ENCODE measurements at regions not wholly inside any gene's neighbourhood (a gene's known extent, or its start where the extent isn't known, plus 50 kb on each side); places are given as distances from the start of the nearest gene placed in this dataset.

GRCh38 chr12:85642288-85642687 is 193.9 kb downstream of the RASSF9 start:
- FAIRE-seq: no peak

DNA sequence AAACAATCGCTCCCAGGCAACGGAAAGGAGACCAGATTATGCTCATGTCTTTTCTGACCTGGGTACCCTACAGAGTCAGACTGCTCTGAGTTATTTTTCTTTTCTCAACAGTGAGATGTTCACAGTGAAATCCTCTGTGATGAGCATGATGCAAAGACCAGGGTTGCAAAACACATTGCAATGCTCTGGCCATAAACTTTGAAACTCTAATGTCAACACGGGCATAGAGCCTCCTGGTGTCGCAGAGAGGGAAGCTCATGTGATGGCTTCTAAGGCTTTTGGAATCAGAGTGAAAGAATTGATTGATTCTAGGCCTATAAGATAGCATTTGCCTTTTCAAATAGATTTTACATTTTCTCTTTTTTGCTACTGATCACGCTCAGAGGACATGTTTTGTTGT is 193.4 kb downstream of the RASSF9 start:
- no peak for FAIRE-seq

DNA sequence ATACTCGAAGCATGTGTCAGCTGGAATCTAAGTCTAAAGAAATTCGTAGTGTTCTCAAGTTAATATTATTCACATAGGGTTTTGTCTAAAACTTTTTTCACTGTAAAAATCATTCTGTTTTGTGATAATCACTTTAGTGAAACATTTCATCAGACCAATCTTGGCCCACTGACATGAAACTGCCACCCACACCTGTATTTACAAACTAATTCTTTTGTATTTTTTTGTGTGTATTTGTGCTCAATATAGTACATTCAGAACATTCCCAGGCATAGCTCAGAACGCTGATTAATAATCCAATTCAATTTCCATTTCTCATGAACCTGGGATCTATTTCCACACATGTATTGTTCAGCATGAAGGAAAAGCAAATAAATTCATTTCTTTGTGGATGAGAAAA is 191.7 kb downstream of the RASSF9 start:
- FAIRE-seq: no peak

GRCh38 chr12:85653731-85654455 is 182.3 kb downstream of the RASSF9 start:
- FAIRE-seq: no peak

DNA sequence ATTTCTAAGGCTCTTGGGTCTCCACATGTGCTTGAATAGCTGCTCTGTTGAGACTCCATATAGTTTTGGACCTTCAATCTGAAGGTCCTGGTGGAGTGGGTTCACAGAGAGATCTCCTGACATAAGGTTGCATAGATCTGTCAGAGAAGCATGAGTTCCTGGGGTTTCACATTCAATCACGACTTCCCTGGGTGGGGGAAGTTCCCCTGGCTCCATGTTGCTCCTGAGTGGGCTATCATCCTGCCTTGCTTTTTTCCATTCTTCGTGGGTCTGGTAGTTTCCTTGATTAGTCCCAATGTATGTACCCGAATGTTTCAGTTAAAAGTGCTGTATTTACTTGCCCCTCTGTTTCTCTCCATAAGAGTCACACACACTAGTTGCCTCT is 181.8 kb downstream of the RASSF9 start:
- no peak for FAIRE-seq

- FAIRE-seq: no peak
These were observed 179.6 kb downstream of the RASSF9 start for GRCh38 chr12:85656561-85656960.

GRCh38 chr12:85657251-85657650 is 179.0 kb downstream of the RASSF9 start:
- no peak for FAIRE-seq

- FAIRE-seq: no peak
These were observed 178.2 kb downstream of the RASSF9 start for GRCh38 chr12:85657836-85658630.

DNA sequence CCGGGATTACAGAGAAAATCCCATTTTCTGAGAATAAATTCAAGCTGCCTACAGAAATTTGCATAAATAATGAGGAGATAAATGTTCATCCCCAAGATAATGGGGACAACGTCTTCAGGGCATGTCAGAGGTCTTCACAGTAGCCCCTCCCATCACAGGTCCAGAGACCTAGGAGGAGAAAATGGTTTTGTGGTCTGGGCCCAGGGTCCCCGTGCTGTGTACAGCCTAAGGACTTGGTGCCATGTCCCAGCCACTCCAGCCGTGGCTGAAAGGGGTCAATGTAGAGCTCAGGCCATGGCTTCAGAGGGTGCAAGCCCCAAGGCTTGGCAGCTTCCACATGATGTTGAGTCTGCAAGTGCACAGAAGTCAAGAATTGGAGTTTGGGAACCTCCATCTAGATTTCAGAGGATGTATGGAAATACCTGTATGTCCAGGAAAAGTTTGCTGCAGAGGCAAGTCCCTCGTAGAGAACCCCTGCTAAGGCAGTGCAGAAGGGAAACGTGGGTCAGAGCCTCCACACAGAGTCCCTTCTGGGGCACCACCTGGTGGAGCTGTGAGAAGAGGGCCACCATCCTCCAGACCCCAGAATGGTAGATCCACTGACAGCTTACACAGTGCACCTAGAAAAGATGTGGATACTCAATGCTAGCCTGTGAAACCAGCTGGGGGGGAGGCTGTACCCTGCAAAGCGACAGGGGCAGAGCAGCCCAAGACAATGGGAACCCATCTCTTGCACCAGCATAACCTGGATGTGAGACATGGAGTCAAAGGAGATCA is 176.3 kb downstream of the RASSF9 start:
- no peak for FAIRE-seq

DNA sequence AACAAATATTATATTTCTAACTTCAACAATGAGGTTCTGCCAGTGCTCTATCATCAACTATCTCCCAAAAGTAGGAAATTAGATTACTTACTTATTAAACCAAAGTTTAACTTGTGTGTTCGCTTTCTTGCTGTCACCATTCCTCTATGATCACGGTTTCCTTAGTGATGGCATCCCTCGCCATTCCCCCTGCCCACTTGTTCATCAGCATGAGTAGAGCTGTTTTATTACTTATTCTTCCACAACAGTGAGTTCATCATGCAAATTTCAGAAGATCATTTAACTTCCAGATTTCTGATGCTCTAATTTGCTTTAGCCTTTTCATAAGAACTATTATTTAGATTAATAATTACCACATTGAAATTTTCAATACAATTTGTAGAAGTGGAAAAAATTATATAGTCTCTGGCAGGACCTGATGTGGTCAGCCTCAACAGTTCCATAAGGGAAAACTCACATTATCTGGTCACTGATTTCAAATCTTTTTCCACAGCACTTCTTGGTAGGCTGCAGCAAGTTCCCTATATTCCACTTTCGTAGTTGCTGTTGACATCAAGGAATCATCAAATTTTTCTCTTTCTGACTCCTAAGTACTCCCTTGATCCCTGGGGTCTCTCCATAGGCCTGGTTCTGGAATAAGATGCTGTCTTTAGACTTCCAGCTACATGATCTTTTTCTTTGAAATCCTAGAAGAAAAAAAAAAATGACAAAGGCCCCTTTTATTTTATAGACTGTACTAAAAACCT is 174.6 kb downstream of the RASSF9 start:
- no peak for FAIRE-seq

DNA sequence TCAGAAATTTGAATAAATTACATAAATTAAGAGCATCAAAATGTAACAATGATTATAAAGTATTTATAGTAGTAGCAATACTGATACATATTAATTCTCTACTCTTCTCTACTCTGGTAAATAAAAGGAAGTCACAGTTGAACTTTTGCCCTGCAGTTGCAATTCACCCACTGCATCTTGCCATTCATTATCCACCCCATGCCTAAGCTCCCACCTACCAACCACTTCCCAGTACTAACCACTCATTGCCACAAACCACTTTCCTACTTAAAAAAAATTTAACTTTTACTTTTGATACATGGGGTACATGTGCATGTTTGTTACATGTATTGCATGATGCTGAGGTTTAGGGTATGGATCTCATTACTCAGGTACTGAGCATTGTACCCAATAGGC is 174.0 kb downstream of the RASSF9 start:
- FAIRE-seq: no peak

GRCh38 chr12:85663631-85664030 is 172.6 kb downstream of the RASSF9 start:
- no peak for FAIRE-seq

DNA sequence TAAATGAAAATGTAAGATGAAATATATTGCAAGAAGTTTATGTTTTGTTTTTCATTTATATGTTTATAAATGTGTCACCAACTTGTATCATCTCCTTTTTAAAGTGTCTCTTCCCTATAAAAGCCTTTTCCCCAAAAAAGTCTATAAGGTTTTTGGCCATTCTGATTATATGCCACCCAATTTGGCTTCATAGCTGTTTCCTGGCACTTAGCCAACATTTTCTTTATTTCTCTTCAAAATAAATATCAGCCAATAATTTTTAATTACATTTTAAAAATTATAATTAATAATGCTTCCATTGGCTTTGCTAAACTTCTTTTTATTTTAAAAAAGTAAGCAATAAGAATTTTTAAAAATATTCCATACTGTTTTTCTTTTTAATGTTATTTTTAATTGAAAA is 171.8 kb downstream of the RASSF9 start:
- FAIRE-seq: no peak

DNA sequence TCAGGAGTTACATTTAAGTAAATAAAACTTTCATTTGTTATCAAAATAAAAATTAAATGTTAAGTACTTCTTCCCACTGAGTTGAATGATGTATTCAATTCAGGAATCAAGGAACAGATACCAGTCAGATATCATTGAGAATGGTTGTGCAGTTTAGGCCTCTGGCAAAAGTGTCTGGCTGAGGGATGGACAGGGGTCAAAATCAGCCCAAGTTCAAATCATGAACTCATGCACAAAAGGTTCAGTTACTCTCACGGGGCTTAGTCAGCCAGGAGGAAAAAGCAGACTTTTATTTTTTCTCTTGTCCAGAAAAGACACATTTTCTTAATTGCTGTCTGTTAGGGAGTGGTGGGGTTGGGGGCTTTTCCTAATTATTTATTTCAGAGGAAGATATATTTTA is 166.3 kb downstream of the RASSF9 start:
- FAIRE-seq: no peak

GRCh38 chr12:85672436-85672835 is 163.8 kb downstream of the RASSF9 start:
- no peak for FAIRE-seq

DNA sequence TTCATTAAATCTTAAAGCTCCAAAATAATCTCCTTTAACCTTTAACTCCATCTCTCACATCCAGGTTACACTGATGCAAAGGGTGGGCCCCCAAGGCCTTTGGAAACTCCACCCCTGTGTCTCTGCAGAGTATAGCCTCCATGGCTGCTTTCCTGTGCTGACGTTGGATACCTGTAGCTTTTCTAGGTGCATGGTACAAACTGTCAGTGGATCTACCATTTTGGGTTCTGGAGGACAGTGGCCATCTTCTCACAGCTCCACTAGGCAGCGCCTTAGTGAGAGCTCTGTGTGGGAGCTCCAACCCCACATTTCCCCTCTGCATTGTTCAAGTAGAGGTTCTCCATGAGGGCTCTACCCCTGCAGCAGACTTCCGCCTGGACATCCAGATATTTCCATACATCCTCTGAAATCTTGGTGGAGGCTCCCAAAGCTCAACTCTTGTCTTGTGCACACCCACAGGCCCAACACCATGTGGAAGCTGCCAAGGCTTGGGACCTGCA is 162.2 kb downstream of the RASSF9 start:
- FAIRE-seq: no peak

DNA sequence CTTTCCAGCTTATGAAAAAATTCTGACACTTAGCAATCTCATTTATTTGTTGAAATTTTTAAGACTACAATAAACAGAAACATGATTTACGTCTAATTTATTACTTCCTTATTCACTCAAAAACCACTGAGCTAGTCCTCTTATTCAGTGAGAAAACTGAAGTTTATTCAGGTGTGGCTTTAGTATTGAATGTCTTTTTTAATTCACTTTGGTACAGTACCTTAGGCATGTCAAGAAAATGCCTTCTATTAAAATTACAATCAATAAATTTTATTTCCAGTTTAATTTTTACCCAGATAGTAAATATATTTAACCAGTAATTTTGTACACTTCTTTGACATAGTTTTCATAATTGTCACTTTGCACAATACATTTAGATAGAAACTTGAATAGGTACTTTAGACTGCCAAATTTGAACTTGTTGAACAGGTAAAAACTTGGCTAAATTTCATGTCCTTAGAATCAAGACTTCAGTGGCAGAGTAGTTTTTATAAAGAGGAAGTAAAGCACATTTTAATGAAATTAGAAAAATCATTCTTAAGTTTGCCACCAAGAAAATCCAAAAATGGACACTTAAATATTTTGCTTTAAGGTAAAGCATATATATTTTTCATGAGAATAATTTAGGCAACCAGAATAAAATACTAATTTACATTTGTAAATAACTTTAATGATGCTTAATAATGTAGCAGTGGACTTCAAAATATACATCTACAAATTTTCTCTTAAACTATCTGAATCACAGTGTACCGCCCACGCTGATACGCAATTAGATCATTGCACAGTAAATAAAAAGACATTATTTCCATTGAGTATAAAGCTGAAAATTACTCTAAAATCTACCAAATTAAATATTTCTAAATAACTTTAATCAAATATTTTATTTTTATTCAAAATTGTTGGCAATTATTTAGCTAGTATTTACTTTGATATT is 159.1 kb downstream of the RASSF9 start:
- no peak for FAIRE-seq

DNA sequence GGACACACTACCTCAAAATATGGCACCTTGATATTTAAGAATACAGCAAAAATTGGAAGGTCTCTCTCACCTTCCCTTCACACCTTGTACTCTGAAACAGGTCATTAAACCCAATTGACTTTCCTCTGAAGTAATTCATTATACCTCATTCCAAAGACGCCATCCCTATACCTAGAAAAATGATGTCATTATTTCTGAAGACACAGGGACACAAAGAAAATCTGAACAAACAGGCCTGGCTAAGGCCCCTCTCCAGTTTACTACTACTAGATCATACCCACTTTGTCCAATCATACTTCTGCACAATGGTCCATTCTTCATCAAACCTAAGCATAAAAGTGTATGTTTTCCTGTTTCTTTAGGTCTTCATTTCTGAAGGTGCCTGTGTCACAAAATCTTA is 156.9 kb downstream of the RASSF9 start:
- FAIRE-seq: no peak

DNA sequence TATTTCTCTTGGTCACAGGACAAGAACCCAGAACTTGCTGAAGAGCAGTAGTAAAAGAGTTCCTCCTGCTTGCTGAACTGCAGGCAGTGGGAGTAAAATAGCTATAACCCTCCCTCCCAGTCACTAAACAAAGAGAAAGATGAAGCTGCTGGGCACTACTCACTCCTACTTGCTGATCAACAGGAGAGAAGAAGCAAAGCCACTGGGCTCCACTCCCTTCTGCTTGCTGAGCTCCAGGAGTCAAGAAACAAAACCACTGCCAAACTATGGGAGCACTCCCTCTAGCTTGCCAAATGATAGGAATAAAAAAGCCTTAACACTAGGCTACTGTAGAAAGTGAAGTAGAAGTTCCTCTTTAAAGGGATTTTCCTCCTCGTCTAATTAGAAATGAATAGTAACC is 155.3 kb downstream of the RASSF9 start:
- no peak for FAIRE-seq

DNA sequence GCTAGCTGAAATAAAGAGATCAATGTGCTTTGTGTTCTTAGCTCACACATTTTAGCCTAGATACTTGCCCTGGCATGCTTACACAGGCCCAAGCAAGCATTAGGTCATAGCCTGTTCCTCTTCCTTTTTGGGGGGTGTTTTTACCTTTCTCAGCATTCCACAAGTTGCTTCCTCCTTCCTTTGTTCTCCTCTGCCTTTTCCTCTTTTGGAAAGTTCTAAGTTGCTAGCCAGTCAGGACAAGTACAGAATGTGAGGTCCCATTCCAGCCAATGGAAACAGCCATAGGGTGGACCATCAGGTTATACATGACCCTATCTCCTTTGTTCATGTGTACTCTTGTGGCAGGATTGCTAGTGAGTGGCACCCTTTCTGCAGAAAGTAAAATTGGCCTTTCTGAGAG is 154.9 kb downstream of the RASSF9 start:
- no peak for FAIRE-seq

GRCh38 chr12:85683051-85683450 is 153.2 kb downstream of the RASSF9 start:
- no peak for FAIRE-seq

- no peak for FAIRE-seq
These were observed 147.4 kb downstream of the RASSF9 start for GRCh38 chr12:85688837-85689236.

Measured in TTC549 (cell line).